GM19463 (cell line): ENCODE measurements at regions not wholly inside any gene's neighbourhood (a gene's known extent, or its start where the extent isn't known, plus 50 kb on each side); places are given as distances from the start of the nearest gene placed in this dataset.
"Not testable (repeated sequence)": the region's sequence is repeated elsewhere in the genome, so short reads cannot be mapped to it uniquely, and the experiment has no call there.

Source experiments
- ATAC-seq: cut with Tn5 transposase; IDR thresholded peaks from one replicate; pipeline ENCODE4 v1.9.1; 2021; ENCODE audit warnings: mild to moderate bottlenecking, moderate library complexity; ENCODE audit not compliant: unreplicated experiment

- ATAC-seq, result no peak
These were observed 607.2 kb upstream of the KCND2 start for GRCh38 chr7:119665796-119666195.

- no peak for ATAC-seq
These were observed 591.6 kb upstream of the KCND2 start for GRCh38 chr7:119681336-119681735.

- ATAC-seq, result no peak
These were observed 588.2 kb upstream of the KCND2 start for GRCh38 chr7:119684763-119685162.

- no peak for ATAC-seq
These were observed 587.1 kb upstream of the KCND2 start for GRCh38 chr7:119685906-119686305.

- ATAC-seq, result no peak
These were observed 584.1 kb upstream of the KCND2 start for GRCh38 chr7:119688831-119689230.

GRCh38 chr7:119692541-119692940 lies 580.4 kb upstream of the KCND2 start:
- ATAC-seq, result no peak

- no peak for ATAC-seq
These were observed 578.5 kb upstream of the KCND2 start for GRCh38 chr7:119694506-119694905.

- ATAC-seq, result no peak
These were observed 576.6 kb upstream of the KCND2 start for GRCh38 chr7:119696336-119696735.

- ATAC-seq, result no peak
These were observed 569.1 kb upstream of the KCND2 start for GRCh38 chr7:119703895-119704294.

- ATAC-seq, result no peak
These were observed 566.4 kb upstream of the KCND2 start for GRCh38 chr7:119706608-119707007.

GRCh38 chr7:119708891-119709290 lies 564.1 kb upstream of the KCND2 start:
- ATAC-seq, result no peak

GRCh38 chr7:119711104-119711503 lies 561.9 kb upstream of the KCND2 start:
- no peak for ATAC-seq

GRCh38 chr7:119712886-119713462 lies 560.0 kb upstream of the KCND2 start:
- no peak for ATAC-seq

- no peak for ATAC-seq
These were observed 559.4 kb upstream of the KCND2 start for GRCh38 chr7:119713606-119714005.

GRCh38 chr7:119720541-119720940 lies 552.4 kb upstream of the KCND2 start:
- ATAC-seq, result no peak

GRCh38 chr7:119724041-119724792 lies 548.8 kb upstream of the KCND2 start:
- ATAC-seq, result no peak

GRCh38 chr7:119733127-119733879 lies 539.7 kb upstream of the KCND2 start:
- no peak for ATAC-seq

- no peak for ATAC-seq
These were observed 535.6 kb upstream of the KCND2 start for GRCh38 chr7:119737390-119737789.

GRCh38 chr7:119745280-119745679 lies 527.7 kb upstream of the KCND2 start:
- not testable (repeated sequence) for ATAC-seq

GRCh38 chr7:119748251-119748860 lies 524.6 kb upstream of the KCND2 start:
- ATAC-seq, result no peak

GRCh38 chr7:119748991-119749390 lies 524.0 kb upstream of the KCND2 start:
- ATAC-seq, result no peak

GRCh38 chr7:119756687-119757086 lies 516.3 kb upstream of the KCND2 start:
- ATAC-seq, result no peak
